Gastroesophageal sphincter (tissue), 4 donors: ENCODE measurements at regions not wholly inside any gene's neighbourhood (a gene's known extent, or its start where the extent isn't known, plus 50 kb on each side); places are given as distances from the start of the nearest gene placed in this dataset.
A peak's percentile ranks its signal among the peaks of the same experiment; 100 is the strongest.
"Not testable (repeated sequence)": the region's sequence is repeated elsewhere in the genome, so short reads cannot be mapped to it uniquely, and the experiment has no call there.

Source experiments
- ATAC-seq: fragments of 150-250 bp; one replicate; pipeline ENCODE4 v1.9.1; 2016; ENCODE audit warnings: mild to moderate bottlenecking, moderate library complexity
- H3K27ac ChIP-seq, 4 donors: fragments of 200-600 bp; sonication (generic) in 3 of 4; 1 replicate in 3 of 4; 2 replicates in 1 of 4; pipeline ENCODE4 v1.5.1; 2016 to 2019
- H3K27me3 ChIP-seq: fragments of 200-600 bp; sonication (generic); one replicate; pipeline ENCODE4 v1.5.1; 2019
- H3K36me3 ChIP-seq, 2 donors: fragments of 200-600 bp; sonication (generic); one replicate each; pipeline ENCODE4 v1.5.1; 2019; ENCODE audit warnings: control low read depth in 1 of 2
- H3K4me1 ChIP-seq, 3 donors: fragments of 200-600 bp; sonication (generic); 1 replicate in 2 of 3; 2 replicates in 1 of 3; pipeline ENCODE4 v1.5.1; 2016 to 2019; ENCODE audit warnings: control low read depth in 2 of 3
- H3K4me3 ChIP-seq, 2 donors: fragments of 200-600 bp; sonication (generic); one replicate each; pipeline ENCODE4 v1.5.1; 2019; ENCODE audit warnings: mild to moderate bottlenecking in 1 of 2, moderate library complexity in 1 of 2
- H3K9me3 ChIP-seq, 3 donors: fragments of 200-600 bp; sonication (generic); one replicate each; pipeline ENCODE4 v1.5.1; 2017 to 2019; ENCODE audit warnings: control low read depth in 2 of 3
- EP300 ChIP-seq: sonication (generic); formaldehyde crosslinking; IDR thresholded peaks from one replicate; pipeline ENCODE4 v1.6.1; 2017; ENCODE audit warnings: antibody characterized with exemption, mild to moderate bottlenecking
- POLR2A ChIP-seq, 2 donors: fragments of 450-650 bp; IDR thresholded peaks; one replicate each; pipeline ENCODE4 v1.6.1; 2017; ENCODE audit warnings: antibody characterized with exemption in 2 of 2, mild to moderate bottlenecking in 2 of 2, moderate library complexity in 1 of 2
- POLR2AphosphoS5 ChIP-seq: sonication (generic); formaldehyde crosslinking; IDR thresholded peaks from one replicate; pipeline ENCODE4 v1.6.1; 2017; ENCODE audit warnings: antibody characterized with exemption
- WGBS, 2 donors: methylation state at CpG; one replicate each; pipeline ENCODE4 v1.1.5; 2018; ENCODE audit warnings: low coverage in 1 of 2; 5-methylcytosine and 5-hydroxymethylcytosine counted together
- TF ChIP-seq, protein P1 (sequence below), 4 experiments: fragments of 200-600 bp in 2 of 4; fragments of 450-650 bp in 2 of 4; sonication (generic) in 1 of 4; IDR thresholded peaks; one replicate each; pipeline ENCODE4 v1.5.1; 2017 to 2019; ENCODE audit warnings: antibody characterized with exemption in 4 of 4, mild to moderate bottlenecking in 2 of 4, moderate library complexity in 2 of 4

DNA sequence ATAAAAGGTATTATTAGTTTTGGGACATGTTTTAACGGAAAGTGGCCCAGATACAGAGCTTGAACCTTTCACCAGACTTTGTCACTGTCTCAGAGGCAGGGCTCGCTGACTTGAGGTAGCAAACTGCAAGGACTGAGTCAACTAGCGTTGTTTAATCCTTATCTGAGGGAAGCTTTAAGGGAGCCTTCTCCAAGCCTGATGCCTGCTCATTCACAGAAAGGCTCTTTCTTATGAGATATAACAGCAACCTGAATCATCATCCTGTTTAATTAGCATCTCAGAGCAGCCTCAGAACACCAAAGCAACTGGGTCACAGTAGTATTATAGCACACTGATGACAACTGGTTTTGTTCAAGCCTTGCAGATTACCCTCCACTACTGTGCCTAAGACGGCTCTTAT lies 54.2 kb upstream of the CYP2D6 start:
- Histone ChIP-seq H3K9me3 (no peaks in the 10 kb centered on the region), H3K27ac (no peak overlapping the region), H3K4me3 (no peak overlapping the region), H3K4me1 (peaks cover 0 to 22% (median 11%) of the 10 kb centered on the region in 3 donors), H3K27me3 (no peaks in the 10 kb centered on the region), H3K36me3 (peaks cover 0 to 5% of the 10 kb centered on the region in 2 donors)
- 100% methylated on average over 4 of the region's 4 CpGs for WGBS, 2 donors
- TF ChIP-seq, protein P1, sequence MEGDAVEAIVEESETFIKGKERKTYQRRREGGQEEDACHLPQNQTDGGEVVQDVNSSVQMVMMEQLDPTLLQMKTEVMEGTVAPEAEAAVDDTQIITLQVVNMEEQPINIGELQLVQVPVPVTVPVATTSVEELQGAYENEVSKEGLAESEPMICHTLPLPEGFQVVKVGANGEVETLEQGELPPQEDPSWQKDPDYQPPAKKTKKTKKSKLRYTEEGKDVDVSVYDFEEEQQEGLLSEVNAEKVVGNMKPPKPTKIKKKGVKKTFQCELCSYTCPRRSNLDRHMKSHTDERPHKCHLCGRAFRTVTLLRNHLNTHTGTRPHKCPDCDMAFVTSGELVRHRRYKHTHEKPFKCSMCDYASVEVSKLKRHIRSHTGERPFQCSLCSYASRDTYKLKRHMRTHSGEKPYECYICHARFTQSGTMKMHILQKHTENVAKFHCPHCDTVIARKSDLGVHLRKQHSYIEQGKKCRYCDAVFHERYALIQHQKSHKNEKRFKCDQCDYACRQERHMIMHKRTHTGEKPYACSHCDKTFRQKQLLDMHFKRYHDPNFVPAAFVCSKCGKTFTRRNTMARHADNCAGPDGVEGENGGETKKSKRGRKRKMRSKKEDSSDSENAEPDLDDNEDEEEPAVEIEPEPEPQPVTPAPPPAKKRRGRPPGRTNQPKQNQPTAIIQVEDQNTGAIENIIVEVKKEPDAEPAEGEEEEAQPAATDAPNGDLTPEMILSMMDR (IDR thresholded peaks at IDR 0.05) = no peak
- TF ChIP-seq POLR2A (IDR thresholded peaks at IDR 0.05) = no peak
- TF ChIP-seq POLR2AphosphoS5 = no peak
- no peak for TF ChIP-seq EP300
- ATAC-seq = no peak

GRCh38 chr22:42183461-42184059 lies 53.0 kb upstream of the CYP2D6 start:
- not testable (repeated sequence) for H3K9me3 ChIP-seq, H3K4me3 ChIP-seq, ATAC-seq, H3K27ac ChIP-seq, H3K36me3 ChIP-seq, H3K27me3 ChIP-seq
- H3K4me1 ChIP-seq = peaks cover 0 to 30% (median 11%) of the 10 kb centered on the region in 3 donors
- 94 to 100% methylated on average over 1 to 11 of the region's 11 CpGs for WGBS, 2 donors

DNA sequence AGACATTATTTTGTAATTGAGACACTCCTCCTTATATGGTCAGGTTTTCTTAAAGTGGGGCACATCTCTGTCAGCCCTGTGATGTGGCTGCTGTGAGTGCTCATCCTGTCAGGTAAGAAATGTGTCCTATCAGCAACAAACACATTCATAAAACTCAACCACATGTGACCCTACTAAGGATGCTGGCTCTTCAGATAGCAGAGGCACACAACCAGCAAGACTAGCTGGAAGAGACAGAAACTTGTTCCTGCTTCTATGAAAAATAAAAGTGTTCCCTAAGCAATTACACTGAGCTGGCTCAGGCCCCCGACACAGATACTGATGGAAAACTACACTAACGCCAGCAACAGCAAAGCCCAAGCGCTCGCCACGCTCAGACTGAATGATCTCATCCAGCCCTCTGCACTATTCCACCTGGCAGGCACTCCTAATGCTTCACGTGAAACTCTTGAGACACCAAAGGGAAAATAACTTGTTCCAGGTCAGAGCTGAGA lies 49.8 kb upstream of the CYP2D6 start:
- H3K4me3 ChIP-seq = no peak overlapping the region
- H3K9me3 ChIP-seq = no peaks in the 10 kb centered on the region
- H3K27ac ChIP-seq = peak overlapping the region in 3 of 4 donors; percentile 53 to 66 (median 60)
- peaks cover 0 to 16% of the 10 kb centered on the region in 2 donors for H3K36me3 ChIP-seq
- H3K4me1 ChIP-seq = peaks cover 0 to 39% (median 11%) of the 10 kb centered on the region in 3 donors
- H3K27me3 ChIP-seq = no peaks in the 10 kb centered on the region
- no peak for TF ChIP-seq POLR2AphosphoS5
- no peak for TF ChIP-seq POLR2A (IDR thresholded peaks at IDR 0.05)
- TF ChIP-seq, protein P1 (IDR thresholded peaks at IDR 0.05) = no peak
- no peak for TF ChIP-seq EP300
- WGBS, 2 donors = 4 to 30% methylated on average over 5 to 6 of the region's 6 CpGs
- ATAC-seq = peak; percentile 88
